ENCODE measurements at regions not wholly inside any gene's neighbourhood (a gene's known extent, or its start where the extent isn't known, plus 50 kb on each side); places are given as distances from the start of the nearest gene placed in this dataset.

GRCh38 chr20:60993433-60994044 lies 258.5 kb upstream of the CDH4 start:
- no peak for DNase-seq
- Mint-ChIP-seq H3K9me3 (no peaks in the 10 kb centered on the region), H3K36me3 (no peaks in the 10 kb centered on the region), H3K4me1 (no peaks in the 10 kb centered on the region), H3K4me3 (no peak overlapping the region), H3K27ac (no peak overlapping the region), H3K27me3 (no peaks in the 10 kb centered on the region)
- CTCF ChIA-PET = no interaction called here

- Mint-ChIP-seq H3K36me3 (no peaks in the 10 kb centered on the region), H3K9me3 (no peaks in the 10 kb centered on the region), H3K27ac (no peak overlapping the region), H3K27me3 (no peaks in the 10 kb centered on the region), H3K4me1 (no peaks in the 10 kb centered on the region), H3K4me3 (no peak overlapping the region)
- DNase-seq = no peak
- CTCF ChIA-PET = interaction anchor here (0.6 kb wide), 1 partner anchor 50 kb away, joined by 3 read pairs; no protein-coding TSS in a partner anchor
Observed at GRCh38 chr20:60999250-60999649, 252.8 kb upstream of the CDH4 start.

- H3K36me3 Mint-ChIP-seq = no peaks in the 10 kb centered on the region
- H3K9me3 Mint-ChIP-seq = no peaks in the 10 kb centered on the region
- no peak overlapping the region for H3K27ac Mint-ChIP-seq
- no peak overlapping the region for H3K4me3 Mint-ChIP-seq
- no peaks in the 10 kb centered on the region for H3K27me3 Mint-ChIP-seq
- DNase-seq = no peak
- CTCF ChIA-PET = no interaction called here
- H3K4me1 Mint-ChIP-seq = no peaks in the 10 kb centered on the region
Observed at GRCh38 chr20:61002090-61002489, 250.0 kb upstream of the CDH4 start.

- H3K9me3 Mint-ChIP-seq = peaks cover 19% of the 10 kb centered on the region
Observed at GRCh38 chr20:61014491-61014890, 237.6 kb upstream of the CDH4 start.

GRCh38 chr20:61015602-61016001 lies 236.5 kb upstream of the CDH4 start:
- H3K4me3 Mint-ChIP-seq = no peak overlapping the region
- CTCF ChIA-PET = no interaction called here
- H3K9me3 Mint-ChIP-seq = peaks cover 25% of the 10 kb centered on the region
- H3K36me3 Mint-ChIP-seq = no peaks in the 10 kb centered on the region
- no peak for DNase-seq
- no peak overlapping the region for H3K27ac Mint-ChIP-seq
- H3K4me1 Mint-ChIP-seq = no peaks in the 10 kb centered on the region
- no peaks in the 10 kb centered on the region for H3K27me3 Mint-ChIP-seq

More at GRCh38 chr20:61014491-61014890, 237.6 kb upstream of the CDH4 start:
- Mint-ChIP-seq H3K27me3 (no peaks in the 10 kb centered on the region), H3K4me1 (no peaks in the 10 kb centered on the region), H3K4me3 (no peak overlapping the region), H3K27ac (no peak overlapping the region), H3K36me3 (no peaks in the 10 kb centered on the region)
- CTCF ChIA-PET = no interaction called here
- no peak for DNase-seq

- no peak overlapping the region for H3K27ac Mint-ChIP-seq
- CTCF ChIA-PET = no interaction called here
- H3K9me3 Mint-ChIP-seq = peaks cover 25% of the 10 kb centered on the region
- H3K4me3 Mint-ChIP-seq = no peak overlapping the region
- no peaks in the 10 kb centered on the region for H3K4me1 Mint-ChIP-seq
- no peak for DNase-seq
- H3K27me3 Mint-ChIP-seq = no peaks in the 10 kb centered on the region
- no peaks in the 10 kb centered on the region for H3K36me3 Mint-ChIP-seq
Observed at GRCh38 chr20:61019322-61019721, 232.7 kb upstream of the CDH4 start.

GRCh38 chr20:61023612-61024011 lies 228.4 kb upstream of the CDH4 start:
- no peak for DNase-seq
- Mint-ChIP-seq H3K27me3 (no peaks in the 10 kb centered on the region), H3K4me1 (no peaks in the 10 kb centered on the region), H3K9me3 (peaks cover 20% of the 10 kb centered on the region), H3K4me3 (no peak overlapping the region), H3K36me3 (no peaks in the 10 kb centered on the region), H3K27ac (no peak overlapping the region)
- CTCF ChIA-PET = interaction anchor here (1.0 kb wide), 1 partner anchor 16 kb away, joined by 3 read pairs; no protein-coding TSS in a partner anchor

- Mint-ChIP-seq H3K9me3 (peaks cover 14% of the 10 kb centered on the region), H3K4me1 (no peaks in the 10 kb centered on the region), H3K36me3 (no peaks in the 10 kb centered on the region), H3K4me3 (no peak overlapping the region), H3K27me3 (no peaks in the 10 kb centered on the region), H3K27ac (no peak overlapping the region)
- DNase-seq = no peak
- CTCF ChIA-PET = no interaction called here
Observed at GRCh38 chr20:61024390-61024789, 227.7 kb upstream of the CDH4 start.

GRCh38 chr20:61025536-61025935 lies 226.5 kb upstream of the CDH4 start:
- Mint-ChIP-seq H3K4me3 (no peak overlapping the region), H3K9me3 (peaks cover 9% of the 10 kb centered on the region), H3K36me3 (no peaks in the 10 kb centered on the region), H3K4me1 (no peaks in the 10 kb centered on the region), H3K27ac (no peak overlapping the region), H3K27me3 (no peaks in the 10 kb centered on the region)
- CTCF ChIA-PET = no interaction called here
- no peak for DNase-seq

GRCh38 chr20:61026173-61026572 lies 225.9 kb upstream of the CDH4 start:
- H3K9me3 Mint-ChIP-seq = peaks cover 9% of the 10 kb centered on the region
- CTCF ChIA-PET = no interaction called here
- no peak overlapping the region for H3K27ac Mint-ChIP-seq
- no peaks in the 10 kb centered on the region for H3K27me3 Mint-ChIP-seq
- no peak for DNase-seq
- H3K4me1 Mint-ChIP-seq = no peaks in the 10 kb centered on the region
- no peak overlapping the region for H3K4me3 Mint-ChIP-seq
- H3K36me3 Mint-ChIP-seq = no peaks in the 10 kb centered on the region

- no peaks in the 10 kb centered on the region for H3K36me3 Mint-ChIP-seq
- CTCF ChIA-PET = no interaction called here
Observed at GRCh38 chr20:61026731-61027130, 225.3 kb upstream of the CDH4 start.

GRCh38 chr20:61027218-61027617 lies 224.8 kb upstream of the CDH4 start:
- Mint-ChIP-seq H3K27me3 (no peaks in the 10 kb centered on the region), H3K9me3 (peaks cover 9% of the 10 kb centered on the region), H3K4me3 (no peak overlapping the region), H3K4me1 (no peaks in the 10 kb centered on the region), H3K36me3 (no peaks in the 10 kb centered on the region), H3K27ac (no peak overlapping the region)
- no peak for DNase-seq
- CTCF ChIA-PET = no interaction called here

More at GRCh38 chr20:61026731-61027130, 225.3 kb upstream of the CDH4 start:
- Mint-ChIP-seq H3K4me3 (no peak overlapping the region), H3K27me3 (no peaks in the 10 kb centered on the region), H3K9me3 (peaks cover 9% of the 10 kb centered on the region), H3K4me1 (no peaks in the 10 kb centered on the region), H3K27ac (no peak overlapping the region)
- DNase-seq = no peak

GRCh38 chr20:61030130-61030529 lies 221.9 kb upstream of the CDH4 start:
- DNase-seq = no peak
- Mint-ChIP-seq H3K27ac (no peak overlapping the region), H3K4me1 (no peaks in the 10 kb centered on the region), H3K36me3 (no peaks in the 10 kb centered on the region), H3K4me3 (no peak overlapping the region), H3K27me3 (no peaks in the 10 kb centered on the region), H3K9me3 (peaks cover 9% of the 10 kb centered on the region)
- CTCF ChIA-PET = no interaction called here

- Mint-ChIP-seq H3K27me3 (no peaks in the 10 kb centered on the region), H3K4me1 (no peaks in the 10 kb centered on the region), H3K9me3 (peaks cover 5% of the 10 kb centered on the region), H3K36me3 (no peaks in the 10 kb centered on the region), H3K27ac (no peak overlapping the region), H3K4me3 (no peak overlapping the region)
- no peak for DNase-seq
- CTCF ChIA-PET = no interaction called here
Observed at GRCh38 chr20:61031101-61031830, 220.8 kb upstream of the CDH4 start.

GRCh38 chr20:61037498-61037897 lies 214.6 kb upstream of the CDH4 start:
- CTCF ChIA-PET = no interaction called here
- Mint-ChIP-seq H3K4me1 (no peaks in the 10 kb centered on the region), H3K4me3 (no peak overlapping the region), H3K27me3 (no peaks in the 10 kb centered on the region), H3K9me3 (peaks cover 4% of the 10 kb centered on the region), H3K36me3 (no peaks in the 10 kb centered on the region), H3K27ac (no peak overlapping the region)
- no peak for DNase-seq

Data from activated naive CD4-positive, alpha-beta T cell treated with anti-CD3 and anti-CD28 coated beads, Interleukin-2, amount 10 ng/mL, durations not matched to agents 7 days and 5 days (primary cell).